GM19468 (cell line): ENCODE measurements at regions not wholly inside any gene's neighbourhood (a gene's known extent, or its start where the extent isn't known, plus 50 kb on each side); places are given as distances from the start of the nearest gene placed in this dataset.
"Not testable (repeated sequence)": the region's sequence is repeated elsewhere in the genome, so short reads cannot be mapped to it uniquely, and the experiment has no call there.

Source experiments
- ATAC-seq: cut with Tn5 transposase; IDR thresholded peaks from one replicate; pipeline ENCODE4 v1.9.1; 2021; ENCODE audit warnings: mild to moderate bottlenecking, moderate library complexity, moderate number of reproducible peaks; ENCODE audit not compliant: unreplicated experiment; ENCODE audit errors: extremely low read depth

- no peak for ATAC-seq
Measured at GRCh38 chr2:116911540-116911939, 903.0 kb upstream of the DDX18 start.

GRCh38 chr2:116915673-116916072, 898.8 kb upstream of the DDX18 start:
- ATAC-seq: no peak

- no peak for ATAC-seq
Measured at GRCh38 chr2:116917196-116917595, 897.3 kb upstream of the DDX18 start.

DNA sequence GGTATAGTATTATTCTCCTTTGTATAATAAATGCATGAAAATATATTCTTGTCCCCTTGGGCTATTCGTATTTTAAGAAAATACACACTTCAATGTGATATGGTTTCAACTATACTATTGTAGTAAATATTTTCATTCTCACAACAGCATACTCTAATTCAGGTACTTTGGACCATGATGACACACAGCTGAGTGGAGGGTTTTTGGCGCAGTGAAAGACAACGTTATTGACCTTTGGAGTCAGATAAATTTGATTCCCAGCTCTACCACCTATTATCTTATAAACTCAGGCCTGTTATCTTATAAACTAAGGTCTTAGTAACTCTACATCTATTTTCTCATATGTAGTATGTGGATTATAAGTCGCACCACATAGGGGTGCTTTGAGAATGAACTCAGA, 895.9 kb upstream of the DDX18 start:
- no peak for ATAC-seq

DNA sequence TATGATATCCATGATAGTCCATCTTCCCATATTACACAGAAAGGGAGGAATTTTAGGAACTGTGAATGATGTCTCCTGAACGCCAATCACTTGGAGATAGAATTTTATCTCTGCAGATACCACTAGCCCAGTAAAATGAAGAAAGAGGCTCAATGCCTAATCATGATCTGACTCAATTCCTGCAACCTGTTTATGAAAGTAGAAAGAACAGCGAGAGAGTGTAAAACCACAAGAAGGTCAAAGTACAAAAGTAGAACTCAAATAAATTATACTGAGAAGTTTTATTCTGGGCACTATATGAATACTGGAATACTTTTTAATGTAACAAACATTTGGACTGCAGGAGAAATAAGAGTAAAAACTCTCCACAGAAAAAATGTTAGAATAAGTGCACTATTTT, 892.1 kb upstream of the DDX18 start:
- no peak for ATAC-seq

GRCh38 chr2:116924509-116924908, 890.0 kb upstream of the DDX18 start:
- no peak for ATAC-seq

DNA sequence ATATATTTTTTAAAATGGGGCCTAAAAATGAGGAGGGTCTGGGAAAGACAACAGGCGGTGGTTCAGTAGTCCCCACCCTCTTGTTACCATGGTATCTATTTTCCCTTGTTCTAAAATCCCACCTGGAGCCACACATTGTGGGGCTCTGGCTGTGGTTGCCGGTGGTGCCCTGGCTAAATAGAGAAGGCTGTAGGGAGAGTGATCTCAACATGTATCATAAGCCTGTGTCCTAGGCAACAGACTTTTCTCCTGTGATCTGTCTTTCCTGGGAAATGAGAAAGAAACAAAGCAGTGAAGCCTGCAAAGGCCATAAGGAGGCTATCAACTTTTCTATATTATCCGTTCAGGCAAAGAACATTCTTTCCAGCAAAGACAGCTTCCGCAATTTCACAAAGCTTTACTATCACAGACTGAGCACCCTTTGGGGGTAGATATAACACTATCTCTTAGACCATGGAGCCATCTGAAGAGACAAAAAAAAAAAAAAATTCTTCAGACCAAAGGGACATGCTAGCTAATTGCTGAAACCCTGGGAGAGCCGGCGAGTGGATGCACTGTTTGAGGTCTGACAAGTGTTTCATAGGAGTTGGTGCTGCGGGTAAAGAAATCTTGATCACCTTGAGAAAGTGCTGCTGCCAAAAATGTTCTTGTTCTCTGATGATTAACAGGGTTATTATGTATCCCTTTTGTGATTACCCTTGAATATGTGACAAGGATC, 879.2 kb upstream of the DDX18 start:
- ATAC-seq: no peak

DNA sequence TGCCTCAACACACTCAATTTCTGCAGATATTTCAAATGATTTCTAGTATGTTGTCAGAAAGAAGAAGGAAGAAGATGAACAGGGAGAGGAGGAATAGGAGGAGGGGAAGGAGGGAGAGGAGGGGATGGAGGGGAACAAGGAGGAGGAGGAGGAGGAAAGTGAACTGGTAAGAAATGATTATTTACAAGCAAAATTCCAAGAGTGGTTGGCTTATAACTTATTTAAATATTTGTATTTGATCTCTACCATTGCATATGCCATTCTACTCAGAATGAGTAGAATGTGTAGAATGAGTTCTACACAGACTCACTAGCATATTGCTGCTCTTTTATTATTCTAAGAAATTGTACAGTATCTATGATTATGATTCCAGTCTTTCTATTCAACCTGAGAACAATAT, 866.2 kb upstream of the DDX18 start:
- ATAC-seq: no peak

DNA sequence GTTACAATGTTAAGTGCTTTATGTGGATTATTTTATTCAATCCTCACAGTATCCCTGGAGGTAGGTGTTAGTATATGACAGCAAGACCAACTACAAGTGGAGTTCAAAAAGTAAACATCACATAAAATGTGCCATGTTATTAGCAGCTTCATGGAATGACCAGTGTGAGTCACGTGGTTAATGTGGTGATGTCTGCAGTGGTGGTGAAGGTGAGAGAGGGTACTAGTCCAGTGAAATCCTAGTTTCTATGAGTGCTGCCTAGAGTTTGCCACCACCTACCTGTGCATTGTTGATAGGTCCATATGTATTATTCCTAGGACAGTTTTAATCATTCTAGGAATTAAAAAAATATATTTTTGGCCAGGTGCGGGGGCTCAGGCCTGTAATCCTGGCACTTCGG, 865.2 kb upstream of the DDX18 start:
- ATAC-seq: no peak

- ATAC-seq: no peak
Measured at GRCh38 chr2:116952254-116952653, 862.2 kb upstream of the DDX18 start.

DNA sequence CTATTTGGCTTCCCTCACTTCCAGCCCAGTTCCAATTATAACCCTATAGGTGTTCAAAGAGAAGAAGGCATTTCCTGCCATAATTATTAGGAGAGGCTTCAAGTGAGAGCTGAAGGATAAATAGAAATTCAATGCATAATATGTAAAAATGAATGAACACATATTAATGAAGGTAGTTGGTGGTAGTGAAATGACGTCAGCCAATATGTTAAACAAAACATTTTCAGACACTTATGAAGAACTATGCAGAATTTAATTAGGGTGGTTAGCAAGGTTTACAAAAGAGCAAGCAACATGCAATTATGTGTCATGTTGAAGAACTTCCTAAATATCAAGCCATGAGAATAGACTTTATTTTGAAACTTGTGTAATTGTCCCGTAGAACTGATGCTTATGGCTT, 858.8 kb upstream of the DDX18 start:
- ATAC-seq: no peak

DNA sequence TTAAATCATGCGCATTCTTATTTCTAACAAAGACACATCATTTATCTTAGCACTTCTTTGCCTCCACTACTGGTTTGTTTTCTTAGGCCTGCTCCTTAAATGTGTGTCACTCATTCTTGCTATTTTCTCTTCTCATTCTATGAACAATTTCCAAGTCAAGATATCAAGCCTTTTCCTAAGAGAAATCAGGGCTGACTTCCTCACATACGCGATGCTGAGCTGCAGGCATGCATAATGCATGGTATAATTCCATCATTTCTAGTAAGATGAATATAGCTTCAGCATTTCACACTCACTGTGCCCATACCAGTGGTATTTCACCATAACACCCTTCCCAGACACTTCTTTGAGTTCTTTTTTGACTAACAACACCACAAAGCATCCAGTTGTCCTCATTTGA, 838.9 kb upstream of the DDX18 start:
- ATAC-seq: no peak

DNA sequence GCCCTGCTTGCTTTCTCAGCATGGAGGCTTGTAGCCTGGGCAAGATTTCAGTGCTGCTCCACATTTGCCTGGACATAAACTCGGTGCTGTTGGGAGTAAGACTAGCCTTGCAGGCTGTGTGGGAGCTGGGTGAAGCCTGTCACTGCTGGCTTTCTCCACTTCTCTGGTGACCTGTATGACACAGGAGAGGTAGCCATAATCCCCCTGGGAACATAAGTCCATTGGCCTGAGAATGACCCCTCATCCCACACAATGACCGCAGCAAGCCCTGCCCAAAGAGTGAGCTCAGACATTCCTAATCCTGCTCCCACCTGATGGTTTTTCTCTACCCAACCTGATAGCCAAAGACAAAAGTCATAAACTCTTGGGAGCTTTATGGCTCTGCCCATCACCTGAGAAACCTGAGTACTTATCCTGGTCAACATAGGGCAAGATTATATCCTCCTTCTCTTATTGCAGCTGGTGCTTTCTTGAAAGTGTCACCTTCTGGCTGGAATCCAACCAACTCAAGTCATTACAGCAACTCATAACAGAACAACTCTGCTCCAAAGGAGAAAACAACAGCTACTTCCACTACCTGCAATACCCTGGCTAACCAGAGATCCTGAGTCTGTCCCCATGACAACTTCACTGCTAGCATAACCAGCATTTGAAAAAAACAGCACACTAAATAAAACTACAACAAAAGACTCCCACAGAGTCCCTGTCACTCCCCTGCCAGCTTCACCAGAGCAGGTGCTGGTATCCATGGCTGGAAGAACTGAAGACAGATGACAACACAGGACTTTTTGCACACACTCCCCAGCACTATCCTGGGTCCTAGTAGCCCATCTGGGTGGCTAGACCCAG, 834.4 kb upstream of the DDX18 start:
- no peak for ATAC-seq

DNA sequence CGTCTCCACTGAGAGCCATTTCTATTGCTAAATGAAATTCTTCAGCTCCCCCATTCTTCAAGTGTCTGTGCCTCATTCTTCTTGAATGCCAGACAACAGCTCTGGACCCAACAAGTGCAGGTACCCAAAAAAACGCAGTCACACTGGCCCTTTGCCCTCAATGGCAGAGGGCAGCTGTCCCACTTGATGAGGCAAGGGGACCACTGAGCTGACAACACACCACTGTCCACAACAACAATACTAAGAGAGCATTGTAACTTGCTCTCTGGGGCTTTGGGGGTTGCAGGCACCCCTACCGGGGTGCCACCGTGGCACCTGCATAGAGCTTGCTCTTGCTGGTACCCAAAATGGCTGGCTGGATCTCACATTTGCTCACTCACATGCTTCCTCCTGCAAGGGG, 827.0 kb upstream of the DDX18 start:
- no peak for ATAC-seq

- no peak for ATAC-seq
Measured at GRCh38 chr2:116988303-116988702, 826.2 kb upstream of the DDX18 start.

DNA sequence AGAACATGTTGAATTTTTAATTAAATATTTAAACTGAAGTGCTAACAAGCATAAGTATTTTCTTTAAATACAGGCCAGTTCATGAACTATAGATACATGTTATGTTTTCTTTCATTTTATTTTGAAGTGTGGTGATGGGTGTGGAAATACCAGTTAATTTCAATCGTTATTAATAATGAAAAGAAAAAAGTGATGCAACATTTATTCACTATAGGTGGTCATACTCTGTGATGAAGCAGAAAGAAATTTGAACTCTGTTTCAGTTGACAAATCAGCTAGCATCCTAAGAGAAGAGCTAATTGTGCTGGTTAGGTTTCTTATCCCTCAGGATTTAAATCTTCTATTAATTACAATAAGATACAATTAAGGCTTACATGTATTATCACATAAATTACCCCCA, 795.1 kb upstream of the DDX18 start:
- no peak for ATAC-seq

DNA sequence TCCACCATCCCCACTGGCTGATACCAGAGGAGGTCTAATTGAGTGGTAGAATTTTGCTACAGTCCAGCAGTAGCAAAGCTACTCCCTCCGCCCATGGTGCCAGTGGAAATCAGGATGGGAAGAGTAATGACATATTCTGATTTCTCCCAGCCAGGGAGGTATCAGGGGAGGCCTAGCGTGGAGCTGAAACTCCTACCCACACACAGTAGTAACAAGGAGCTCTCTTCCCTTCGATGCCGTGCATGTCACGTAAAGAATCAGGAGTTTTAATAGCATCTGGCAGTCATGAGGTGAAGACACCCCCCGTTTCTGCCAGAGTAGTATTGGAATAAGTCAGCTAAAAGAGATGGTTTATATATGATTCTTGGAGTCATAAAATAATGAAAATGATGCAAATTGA, 786.8 kb upstream of the DDX18 start:
- no peak for ATAC-seq

GRCh38 chr2:117028708-117029107, 785.8 kb upstream of the DDX18 start:
- not testable (repeated sequence) for ATAC-seq

- ATAC-seq: no peak
Measured at GRCh38 chr2:117055499-117056375, 758.8 kb upstream of the DDX18 start.

DNA sequence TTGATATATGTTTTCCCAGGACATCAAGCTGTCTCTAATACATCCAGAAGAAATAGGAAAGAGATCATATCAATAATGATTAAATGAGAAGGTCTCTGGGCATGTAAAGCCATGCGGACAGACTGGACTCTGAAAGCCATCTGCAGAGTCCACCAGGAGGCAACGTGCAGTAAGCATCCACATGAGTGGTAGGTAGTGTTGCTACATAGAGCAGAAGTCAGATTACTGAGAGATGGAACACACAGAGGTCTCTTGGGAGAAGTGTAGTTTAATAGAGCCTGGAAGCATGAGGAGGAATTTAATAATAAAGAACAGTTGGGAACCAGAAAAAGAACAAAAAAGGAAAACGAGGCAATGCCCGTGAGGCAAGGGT, 758.1 kb upstream of the DDX18 start:
- no peak for ATAC-seq

DNA sequence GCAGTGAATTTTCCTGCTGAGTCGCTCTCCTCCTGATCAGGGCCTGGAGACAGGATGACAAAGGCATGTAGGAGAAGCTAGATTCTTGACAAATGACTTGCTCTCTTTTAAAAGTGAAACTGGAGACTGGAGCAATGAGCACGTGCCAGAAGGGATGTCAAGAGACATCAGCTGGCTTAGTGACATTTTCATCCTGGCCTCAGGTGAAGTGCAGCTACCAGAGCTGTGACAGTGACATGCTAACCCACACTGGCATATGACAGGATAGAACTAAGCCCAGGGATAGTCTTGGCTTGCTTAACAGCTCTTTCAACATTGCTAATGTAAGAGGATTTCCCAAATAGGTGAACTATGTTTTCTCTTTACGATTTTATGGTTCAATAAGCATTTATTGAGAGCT, 757.5 kb upstream of the DDX18 start:
- ATAC-seq: no peak
